ENCODE measurements at regions not wholly inside any gene's neighbourhood (a gene's known extent, or its start where the extent isn't known, plus 50 kb on each side); places are given as distances from the start of the nearest gene placed in this dataset.
"Not testable (repeated sequence)": the region's sequence is repeated elsewhere in the genome, so short reads cannot be mapped to it uniquely, and the experiment has no call there.

GRCh38 chr11:91005458-91005857, 782.6 kb upstream of the CHORDC1 start:
- Histone ChIP-seq H3K27ac (replicated peaks) (no peak overlapping the region), H3K4me3 (replicated peaks; ENCODE audit: insufficient read depth, low read length) (no peak overlapping the region), H3K27me3 (ENCODE audit: insufficient read depth, poor library complexity, severe bottlenecking) (no peaks in the 10 kb centered on the region)
- no peak for TF ChIP-seq POLR2AphosphoS5 (IDR thresholded peaks at IDR 0.05; ENCODE audit: low read depth)
- TF ChIP-seq SPI1 (IDR thresholded peaks at IDR 0.05; ENCODE audit: borderline replicate concordance, low read depth), result no peak
- no peak for DNase-seq (ENCODE audit: low read depth in 1 of 2, low spot score in 1 of 2)

- Histone ChIP-seq H3K27ac (replicated peaks) (no peak overlapping the region), H3K4me3 (replicated peaks; ENCODE audit: insufficient read depth, low read length) (no peak overlapping the region), H3K27me3 (ENCODE audit: insufficient read depth, poor library complexity, severe bottlenecking) (no peaks in the 10 kb centered on the region)
- no peak for DNase-seq (ENCODE audit: low read depth in 1 of 2, low spot score in 1 of 2)
- TF ChIP-seq SPI1 (IDR thresholded peaks at IDR 0.05; ENCODE audit: borderline replicate concordance, low read depth) (no peak), REST (IDR thresholded peaks at IDR 0.05; ENCODE audit: insufficient replicate concordance, low read depth) (no peak), CTCF (IDR thresholded peaks at IDR 0.05; ENCODE audit: insufficient read depth, low read length) (no peak), POLR2AphosphoS5 (IDR thresholded peaks at IDR 0.05; ENCODE audit: low read depth) (no peak), GABPA (IDR thresholded peaks at IDR 0.05; ENCODE audit: low read depth) (no peak)
Measured at GRCh38 chr11:90997241-90997640, 774.4 kb upstream of the CHORDC1 start.

GRCh38 chr11:90972159-90972558, 749.3 kb upstream of the CHORDC1 start:
- H3K27me3 ChIP-seq (ENCODE audit: insufficient read depth, poor library complexity, severe bottlenecking); H3K4me3 ChIP-seq (replicated peaks; ENCODE audit: insufficient read depth, low read length); H3K27ac ChIP-seq (replicated peaks): not testable (repeated sequence)

GRCh38 chr11:90947930-90948329, 725.1 kb upstream of the CHORDC1 start:
- TF ChIP-seq REST (IDR thresholded peaks at IDR 0.05; ENCODE audit: insufficient replicate concordance, low read depth) (no peak), SPI1 (IDR thresholded peaks at IDR 0.05; ENCODE audit: borderline replicate concordance, low read depth) (no peak), CTCF (IDR thresholded peaks at IDR 0.05; ENCODE audit: insufficient read depth, low read length) (no peak), GABPA (IDR thresholded peaks at IDR 0.05; ENCODE audit: low read depth) (no peak), POLR2AphosphoS5 (IDR thresholded peaks at IDR 0.05; ENCODE audit: low read depth) (no peak)
- H3K4me3 ChIP-seq (replicated peaks; ENCODE audit: insufficient read depth, low read length), result no peak overlapping the region
- DNase-seq (ENCODE audit: low read depth in 1 of 2, low spot score in 1 of 2), result no peak
- no peaks in the 10 kb centered on the region for H3K27me3 ChIP-seq (ENCODE audit: insufficient read depth, poor library complexity, severe bottlenecking)
- no peak overlapping the region for H3K27ac ChIP-seq (replicated peaks)

More at GRCh38 chr11:90972159-90972558, 749.3 kb upstream of the CHORDC1 start:
- not testable (repeated sequence) for DNase-seq (ENCODE audit: low read depth in 1 of 2, low spot score in 1 of 2)

GRCh38 chr11:90930252-90930651, 707.4 kb upstream of the CHORDC1 start:
- Histone ChIP-seq H3K27ac (replicated peaks) (no peak overlapping the region), H3K4me3 (replicated peaks; ENCODE audit: insufficient read depth, low read length) (no peak overlapping the region), H3K27me3 (ENCODE audit: insufficient read depth, poor library complexity, severe bottlenecking) (no peaks in the 10 kb centered on the region)
- no peak for DNase-seq (ENCODE audit: low read depth in 1 of 2, low spot score in 1 of 2)
- TF ChIP-seq GABPA (IDR thresholded peaks at IDR 0.05; ENCODE audit: low read depth) (no peak), SPI1 (IDR thresholded peaks at IDR 0.05; ENCODE audit: borderline replicate concordance, low read depth) (no peak), POLR2AphosphoS5 (IDR thresholded peaks at IDR 0.05; ENCODE audit: low read depth) (no peak), CTCF (IDR thresholded peaks at IDR 0.05; ENCODE audit: insufficient read depth, low read length) (no peak), REST (IDR thresholded peaks at IDR 0.05; ENCODE audit: insufficient replicate concordance, low read depth) (no peak)
